ENCODE measurements at regions not wholly inside any gene's neighbourhood (a gene's known extent, or its start where the extent isn't known, plus 50 kb on each side); places are given as distances from the start of the nearest gene placed in this dataset.

- TF ChIP-seq POLR2A (IDR thresholded peaks at IDR 0.05; ENCODE audit: borderline replicate concordance, extremely low read depth, insufficient read depth, insufficient read length): no peak
- TF ChIP-seq CTCF (IDR thresholded peaks at IDR 0.05 in 2 of 3, conservative IDR thresholded peaks at IDR 0.05 in 1 of 3; ENCODE audit: borderline replicate concordance in 1 of 3, insufficient read depth in 1 of 3, low read depth in 2 of 3, low read length in 2 of 3): no peak
- no peak for TF ChIP-seq JUND (IDR thresholded peaks at IDR 0.05)
- TF ChIP-seq EZH2 (IDR thresholded peaks at IDR 0.05): no peak
- TF ChIP-seq FOSL1 (IDR thresholded peaks at IDR 0.05; ENCODE audit: low read depth): no peak
- TF ChIP-seq ZFX (IDR thresholded peaks at IDR 0.05): no peak
- TF ChIP-seq, protein P1, sequence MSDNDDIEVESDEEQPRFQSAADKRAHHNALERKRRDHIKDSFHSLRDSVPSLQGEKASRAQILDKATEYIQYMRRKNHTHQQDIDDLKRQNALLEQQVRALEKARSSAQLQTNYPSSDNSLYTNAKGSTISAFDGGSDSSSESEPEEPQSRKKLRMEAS (IDR thresholded peaks at IDR 0.05): no peak
- no peak for TF ChIP-seq POLR2AphosphoS5 (IDR thresholded peaks at IDR 0.05; ENCODE audit: low read depth, low read length)
- no peak for TF ChIP-seq YY1 (IDR thresholded peaks at IDR 0.05; ENCODE audit: extremely low read depth, insufficient replicate concordance, low read depth, low read length)
- TF ChIP-seq ELF1 (IDR thresholded peaks at IDR 0.05; ENCODE audit: borderline replicate concordance, low read depth): no peak
- no peak for TF ChIP-seq REST (IDR thresholded peaks at IDR 0.05; ENCODE audit: low read depth)
- TF ChIP-seq EZH2phosphoT487 (IDR thresholded peaks at IDR 0.05; ENCODE audit: borderline replicate concordance): no peak
These were observed 622.1 kb upstream of the ZEB2 start for GRCh38 chr2:145141981-145142380.
